Pulmonary artery endothelial cell (primary cell): ENCODE measurements at regions not wholly inside any gene's neighbourhood (a gene's known extent, or its start where the extent isn't known, plus 50 kb on each side); places are given as distances from the start of the nearest gene placed in this dataset.
"Not testable (repeated sequence)": the region's sequence is repeated elsewhere in the genome, so short reads cannot be mapped to it uniquely, and the experiment has no call there.

Experiments
- DNase-seq: peaks from one replicate; pipeline ENCODE4 v3.0.0-alpha.2; 2011; ENCODE audit warnings: low read depth, low spot score

DNA sequence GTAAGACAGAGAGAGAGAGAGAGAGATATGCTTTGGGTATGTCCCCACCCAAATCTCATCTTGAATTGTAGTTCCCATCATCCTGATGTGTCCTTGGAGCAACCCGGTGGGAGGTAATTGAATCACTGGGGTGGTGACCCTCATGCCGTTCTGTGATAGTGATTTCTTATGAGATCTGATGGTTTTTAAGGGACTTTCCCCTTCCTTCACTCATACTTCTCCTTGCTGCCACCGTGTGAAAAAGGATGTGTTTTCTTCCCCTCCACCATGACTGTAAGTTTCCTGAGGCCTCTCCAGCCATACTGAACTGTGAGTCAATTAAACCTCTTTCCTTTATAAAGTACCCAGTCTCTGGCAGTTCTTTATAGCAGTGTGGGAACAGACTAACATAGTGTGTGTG lies 60.3 kb downstream of the EOMES start:
- no peak for DNase-seq

DNA sequence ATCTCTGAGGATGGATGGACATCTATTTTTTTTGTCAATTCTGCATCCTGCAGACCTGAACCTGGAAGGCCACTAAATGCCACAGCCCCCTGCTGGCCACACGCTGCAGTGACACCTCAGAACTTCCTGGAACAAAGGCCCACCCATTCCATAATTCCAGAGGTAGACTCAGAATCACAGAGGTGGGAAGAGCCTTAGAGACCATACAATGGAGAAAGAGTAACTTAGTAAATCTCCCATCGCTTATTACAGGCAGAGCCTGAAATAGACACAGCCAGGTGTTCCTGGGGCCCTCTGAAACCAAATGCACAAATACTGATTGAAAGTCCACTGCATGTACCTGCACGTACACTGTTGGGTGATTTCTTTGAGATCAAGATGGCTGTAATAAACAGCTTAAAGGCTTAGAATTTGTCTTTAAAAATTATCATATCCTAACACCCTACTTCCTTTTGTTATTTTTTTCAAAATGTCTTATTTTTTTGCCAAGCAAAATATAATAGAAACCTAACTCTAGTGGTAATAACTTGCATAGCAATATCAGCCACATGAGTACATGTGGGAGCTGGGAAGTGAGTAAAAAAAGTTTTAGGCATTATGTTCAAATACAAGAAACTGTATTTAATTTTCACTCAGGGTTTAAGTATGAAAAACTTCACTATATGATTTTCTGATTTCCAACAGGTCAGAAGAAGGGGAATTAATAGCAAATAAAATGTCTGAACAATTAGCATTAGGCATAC lies 62.7 kb downstream of the EOMES start:
- DNase-seq: no peak

GRCh38 chr3:27658741-27659140 lies 63.4 kb downstream of the EOMES start:
- no peak for DNase-seq

- no peak for DNase-seq
Measured at GRCh38 chr3:27657871-27658270, 64.3 kb downstream of the EOMES start.

- DNase-seq: no peak
Measured at GRCh38 chr3:27657404-27657803, 64.7 kb downstream of the EOMES start.

- DNase-seq: no peak
Measured at GRCh38 chr3:27656790-27657189, 65.3 kb downstream of the EOMES start.

GRCh38 chr3:27655547-27655946 lies 66.6 kb downstream of the EOMES start:
- DNase-seq: no peak

GRCh38 chr3:27653803-27654558 lies 68.1 kb downstream of the EOMES start:
- no peak for DNase-seq

GRCh38 chr3:27649277-27649676 lies 72.8 kb downstream of the EOMES start:
- DNase-seq: no peak

- DNase-seq: no peak
Measured at GRCh38 chr3:27646896-27647295, 75.2 kb downstream of the EOMES start.

- no peak for DNase-seq
Measured at GRCh38 chr3:27644941-27645340, 77.2 kb downstream of the EOMES start.

- no peak for DNase-seq
Measured at GRCh38 chr3:27643355-27643754, 78.8 kb downstream of the EOMES start.

DNA sequence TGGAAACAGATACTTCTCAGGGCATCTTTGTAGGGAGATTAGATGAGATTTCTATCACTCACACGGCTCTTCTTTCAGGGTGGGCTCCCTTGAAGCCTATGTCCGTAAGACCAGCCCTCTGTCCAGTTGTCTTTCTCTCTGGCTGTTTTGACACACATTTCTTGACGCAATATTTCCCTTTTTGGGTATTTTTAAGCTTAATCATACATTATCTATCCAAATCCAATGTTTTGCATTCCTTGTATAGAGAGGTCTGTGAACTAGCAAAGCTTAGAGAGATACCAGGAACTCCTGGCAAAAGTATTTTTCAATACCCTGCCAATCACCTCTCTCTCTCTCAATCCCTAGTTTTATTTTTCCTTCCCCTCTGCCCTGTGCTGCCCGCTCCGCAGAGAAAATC lies 79.3 kb downstream of the EOMES start:
- no peak for DNase-seq

DNA sequence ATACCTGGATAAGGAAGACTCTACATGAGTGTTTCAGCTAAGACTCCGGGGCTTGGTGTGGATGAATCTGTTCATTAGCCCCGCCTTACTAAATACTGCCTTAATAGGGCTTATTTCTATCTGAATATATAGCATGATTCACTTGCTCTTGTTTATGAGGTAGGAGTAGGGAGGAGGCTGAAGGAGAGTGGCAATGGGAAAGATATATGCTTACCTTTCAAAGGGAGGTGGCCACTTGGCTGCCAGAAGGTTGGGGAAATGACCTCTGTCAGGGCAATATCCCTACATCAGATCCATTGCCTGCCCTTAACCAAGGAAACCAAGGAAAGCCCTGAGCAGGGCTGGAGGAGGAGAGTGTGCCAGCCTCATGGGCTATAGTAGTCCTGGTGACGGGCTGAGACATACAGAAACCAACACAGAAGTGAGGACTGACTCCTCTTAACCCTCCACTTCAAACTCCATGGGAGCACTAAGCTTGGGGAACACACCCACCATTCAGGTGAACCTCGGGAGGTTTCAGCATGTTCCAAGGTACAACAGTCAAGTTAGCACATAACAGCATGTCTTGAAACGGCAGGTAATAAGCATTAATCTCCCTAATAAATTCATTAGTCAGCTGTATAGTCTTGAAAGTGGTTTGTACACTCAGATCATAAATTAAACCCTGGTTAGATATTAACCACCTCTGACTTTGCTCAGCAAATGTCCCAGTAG lies 80.1 kb downstream of the EOMES start:
- DNase-seq: no peak

DNA sequence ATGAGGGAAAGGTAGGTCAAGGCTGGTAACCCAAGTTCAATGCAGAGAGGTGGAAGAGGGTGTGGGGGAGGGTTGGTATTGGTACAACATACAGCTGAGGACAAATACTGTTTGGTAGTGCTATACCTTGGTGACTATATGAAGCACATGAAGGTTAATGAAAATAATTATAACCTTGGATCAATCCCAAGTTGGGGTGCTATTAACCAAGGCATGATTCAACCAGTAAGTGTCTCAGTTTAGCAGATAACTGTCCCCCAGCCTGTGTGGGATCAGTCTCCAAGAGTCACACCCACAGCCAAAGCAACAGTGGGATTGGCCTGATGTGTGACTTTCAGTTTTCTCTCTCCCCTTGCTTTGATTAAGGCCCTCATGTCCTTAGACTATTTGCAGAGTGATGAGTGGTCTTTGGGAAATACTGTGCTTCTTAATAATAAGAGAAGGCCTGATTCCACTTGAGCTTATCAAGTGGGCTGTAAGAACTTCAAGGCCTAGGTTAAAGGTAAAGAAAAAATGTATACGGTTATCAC lies 80.8 kb downstream of the EOMES start:
- DNase-seq: no peak

GRCh38 chr3:27639271-27639670 lies 82.9 kb downstream of the EOMES start:
- DNase-seq: no peak

- DNase-seq: no peak
Measured at GRCh38 chr3:27638594-27638993, 83.5 kb downstream of the EOMES start.

DNA sequence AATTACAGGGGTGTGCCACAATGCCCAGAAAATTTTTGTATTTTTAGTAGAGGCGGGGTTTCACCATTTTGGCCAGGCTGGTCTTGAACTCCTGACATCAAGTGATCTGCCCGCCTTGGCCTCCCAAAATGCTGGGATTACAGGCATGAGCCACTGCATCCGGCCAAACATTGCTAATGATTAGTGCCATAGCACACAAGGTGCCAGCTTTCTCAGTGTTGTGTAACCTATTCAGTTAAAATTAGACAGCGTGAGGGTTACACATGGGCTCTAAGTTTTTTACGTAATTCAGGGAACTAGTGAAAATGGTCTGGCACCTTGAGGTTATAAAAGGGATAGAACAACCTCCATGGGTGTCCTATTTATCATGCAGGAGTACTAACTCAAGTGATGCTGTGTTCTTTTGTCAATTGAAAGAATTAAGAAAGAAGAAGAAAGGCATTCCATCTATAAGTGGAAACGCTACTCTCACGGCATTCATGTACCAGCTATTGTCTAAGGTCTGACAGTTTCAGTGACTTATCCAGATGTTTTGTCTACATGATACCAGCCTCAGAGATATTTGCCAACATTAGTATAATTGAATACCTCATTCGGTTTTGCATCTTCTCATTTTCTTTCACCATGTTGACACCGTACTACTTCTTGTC lies 84.7 kb downstream of the EOMES start:
- DNase-seq: no peak

GRCh38 chr3:27635006-27635405 lies 87.1 kb downstream of the EOMES start:
- not testable (repeated sequence) for DNase-seq

GRCh38 chr3:27633224-27633545 lies 88.9 kb downstream of the EOMES start:
- no peak for DNase-seq

- DNase-seq: no peak
Measured at GRCh38 chr3:27632431-27633223, 89.5 kb downstream of the EOMES start.
